K562 (cell line): ENCODE measurements at regions not wholly inside any gene's neighbourhood (a gene's known extent, or its start where the extent isn't known, plus 50 kb on each side); places are given as distances from the start of the nearest gene placed in this dataset.

ENCODE experiments used
- ATAC-seq: fragments of 200-7000 bp; cut with Tn5 transposase; 3 replicates; pipeline ENCODE4 v1.9.1; 2020; ENCODE audit warnings: moderate library complexity
- BruUV-seq: library from RNA; stranded (reverse); fragments of 400-500 nt; replicated peaks from 2 replicates; lab custom pipeline; 2021; lab: Mats Ljungman, UMichigan
- CTCF ChIA-PET: fragments of 300-600 bp; formaldehyde crosslinking; extraction: SDS; loops from one replicate; lab custom pipeline; 2021; ENCODE audit warnings: low intra/inter-chr PET ratio; lab: Yijun Ruan, JAX
- POLR2A ChIA-PET: fragments of 300-600, 350-650 bp; sonication (Branson Sonifier 250); formaldehyde crosslinking; extraction: SDS; loops from one replicate; lab custom pipeline; 2021; ENCODE audit warnings: antibody characterized with exemption, inconsistent platforms; lab: Yijun Ruan, JAX
- DNase-seq, 4 experiments: peaks; one replicate each; pipeline versions ENCODE4 v3.0.0 to v3.0.0-alpha.2; 2011 to 2018; ENCODE audit warnings: low spot score in 3 of 4, mixed read lengths in 3 of 4; ENCODE audit errors: extremely low read depth in 1 of 4
- FAIRE-seq: peaks from 2 replicates; lab custom pipeline; 2011; peaks lifted over from hg19 to GRCh38; lab: Jason Lieb, UNC
- H2AFZ ChIP-seq: 2 replicates; pipeline ENCODE4 v1.6.0; 2011; ENCODE audit warnings: low read depth, low read length, control low read depth, inconsistent platforms
- H3K27ac ChIP-seq: fragments of 200-600 bp; 3 replicates; pipeline ENCODE4 v1.8.0; 2011; ENCODE audit warnings: low read depth, mild to moderate bottlenecking, control low read depth, inconsistent platforms, low read length, moderate library complexity, mixed read lengths; ENCODE audit errors: extremely low read depth
- H3K27me3 ChIP-seq, 2 experiments: fragments of 300-600 bp in 1 of 2; 2 replicates in 1 of 2; 3 replicates in 1 of 2; pipeline versions ENCODE4 v1.6.0 to v1.8.0; 2011; ENCODE audit warnings: inconsistent platforms in 2 of 2, low read length in 2 of 2, mild to moderate bottlenecking in 1 of 2, mixed read lengths in 1 of 2, moderate library complexity in 1 of 2; ENCODE audit not compliant: control insufficient read depth in 2 of 2, insufficient read depth in 2 of 2
- H3K36me3 ChIP-seq: fragments of 300-600 bp; 3 replicates; pipeline ENCODE4 v1.8.0; 2011; ENCODE audit warnings: mild to moderate bottlenecking, low read length, inconsistent platforms; ENCODE audit not compliant: control insufficient read depth, insufficient read depth
- H3K4me1 ChIP-seq, 2 experiments: fragments of 200-600 bp in 1 of 2; replicated peaks in 1 of 2; 2 replicates in 1 of 2; 3 replicates in 1 of 2; pipeline versions ENCODE4 v1.5.1 to v1.8.0; 2011; ENCODE audit warnings: inconsistent platforms in 2 of 2, low read length in 2 of 2, mild to moderate bottlenecking in 1 of 2, mixed read lengths in 1 of 2, moderate library complexity in 1 of 2; ENCODE audit not compliant: control insufficient read depth in 2 of 2, insufficient read depth in 2 of 2
- H3K4me2 ChIP-seq: 2 replicates; pipeline ENCODE4 v1.6.1; 2011; ENCODE audit warnings: low read length, control low read depth, inconsistent platforms, mixed read lengths; ENCODE audit not compliant: insufficient read depth
- H3K4me3 ChIP-seq: fragments of 200-600 bp; sonication (generic), shearing (Covaris generic); 2 replicates; pipeline ENCODE4 v1.5.1; 2016; ENCODE audit warnings: control low read depth, inconsistent platforms
- H3K79me2 ChIP-seq: fragments of 200-600 bp; 3 replicates; pipeline ENCODE4 v1.8.0; 2011; ENCODE audit warnings: low read length, inconsistent platforms; ENCODE audit not compliant: control insufficient read depth, insufficient read depth
- H3K9ac ChIP-seq, 2 experiments: 2 replicates each; pipeline versions ENCODE4 v1.6.0 to v1.6.1; 2011; ENCODE audit warnings: low read depth in 2 of 2, low read length in 2 of 2, control low read depth in 1 of 2, inconsistent platforms in 1 of 2, mild to moderate bottlenecking in 1 of 2, mixed read lengths in 1 of 2; ENCODE audit not compliant: insufficient read depth in 1 of 2
- H3K9me1 ChIP-seq: one replicate; pipeline ENCODE4 v1.6.0; 2011; ENCODE audit warnings: inconsistent platforms, mild to moderate bottlenecking, low read length, moderate library complexity; ENCODE audit not compliant: control insufficient read depth, insufficient read depth
- H3K9me3 ChIP-seq: replicated peaks from 2 replicates; pipeline ENCODE4 v1.5.1; 2011; ENCODE audit warnings: low read depth, low read length, inconsistent platforms; ENCODE audit not compliant: control insufficient read depth, insufficient read depth
- H4K20me1 ChIP-seq: replicated peaks from 2 replicates; pipeline ENCODE4 v1.6.1; 2011; ENCODE audit warnings: low read length, inconsistent platforms, mixed read lengths; ENCODE audit not compliant: control insufficient read depth, insufficient read depth
- PRDM10 ChIP-seq: fragments of 450-650 bp; IDR thresholded peaks from 2 replicates; pipeline ENCODE4 v1.6.1; 2018; ENCODE audit not compliant: partially characterized antibody
- ZNF444 ChIP-seq: fragments of 250-450 bp; sonication (Bioruptor Pico); IDR thresholded peaks from 2 replicates; pipeline ENCODE4 v1.4.0; 2020; ENCODE audit warnings: mild to moderate bottlenecking, moderate library complexity
- WGBS: fragments of 100-300 bp; shearing (Covaris generic); methylation state at CpG from one replicate; pipeline ENCODE4 v1.1.6; 2016; ENCODE audit warnings: low coverage, mixed read lengths; ENCODE audit not compliant: insufficient coverage; ENCODE audit errors: missing lambda C conversion rate; 5-methylcytosine and 5-hydroxymethylcytosine counted together
- in situ Hi-C: fragments of 300-500 bp; cut with MboI; formaldehyde crosslinking; loops from 4 replicates; pipeline ENCODE4 v1.15.0; 2018; ENCODE audit warnings: inconsistent platforms, mixed read lengths
- intact Hi-C: fragments of 100-400 bp; cut with micrococcal nuclease; formaldehyde crosslinking; loops from 2 replicates; pipeline ENCODE4 v1.14.2; 2022

- Histone ChIP-seq H3K36me3 (no peaks in the 10 kb centered on the region), H2AFZ (no peak overlapping the region), H3K9me3 (no peaks in the 10 kb centered on the region), H4K20me1 (no peaks in the 10 kb centered on the region), H3K79me2 (no peaks in the 10 kb centered on the region), H3K9ac (no peak overlapping the region), H3K4me3 (no peak overlapping the region), H3K4me1 (0 out of 5 replicates have a peak, but pooled peaks cover 0 to 3% of the 10 kb centered on the region in 2 experiments), H3K27me3 (no peaks in the 10 kb centered on the region; a peak in 1 of 5 replicates), H3K9me1 (no peaks in the 10 kb centered on the region), H3K4me2 (no peak overlapping the region), H3K27ac (no peak overlapping the region)
- in situ Hi-C loops (no loop called here), intact Hi-C loops (no loop called here)
- DNase-seq (no peak), FAIRE-seq (no peak), ATAC-seq (no peak)
- no TSS peak for BruUV-seq
- POLR2A ChIA-PET = interaction anchor here (0.6 to 2.9 kb wide), 2 partner anchors 11 to 23 kb away, joined by 3 to 11 read pairs; no protein-coding TSS in a partner anchor
- CTCF ChIA-PET = no interaction called here
- WGBS = 6% methylated on average over 3 of the region's 4 CpGs
- TF ChIP-seq PRDM10 (peak; percentile 25), ZNF444 (CRISPR knock-in tag) (no peak)
- TF ChIP-seq, all 486 proteins: peak for 1
Measured at GRCh38 chr16:8120001-8120400, 470.3 kb downstream of the TMEM114 start.
